ENCODE measurements at regions not wholly inside any gene's neighbourhood (a gene's known extent, or its start where the extent isn't known, plus 50 kb on each side); places are given as distances from the start of the nearest gene placed in this dataset.

DNA sequence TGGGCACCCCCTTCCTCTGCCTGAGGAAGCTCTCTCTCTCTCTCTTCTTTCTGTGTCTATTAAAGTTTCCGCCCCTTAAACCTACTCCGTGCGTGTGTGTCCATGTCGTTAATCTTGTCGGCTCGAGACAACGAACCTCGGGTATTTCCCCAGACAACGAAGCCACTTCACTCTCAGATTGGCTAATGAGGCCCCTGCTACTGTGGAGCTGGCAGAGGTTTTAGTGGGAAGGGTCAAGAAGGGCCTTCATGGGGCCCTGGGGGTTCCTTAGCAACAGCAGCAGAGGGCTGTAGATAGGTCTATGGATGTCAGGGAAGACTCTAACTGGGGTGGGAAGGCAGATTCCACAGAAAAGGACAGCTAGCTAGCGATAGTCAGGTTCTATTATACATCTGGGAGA lies 239.8 kb upstream of the RAB4A start:
- H3K9me2 ChIP-seq (ENCODE audit: insufficient read depth): no peaks in the 10 kb centered on the region
- ChIA-PET POLR2A (ENCODE audit: unreplicated experiment) (no interaction called here), CTCF (no interaction called here)
- no peak overlapping the region for H3K4me2 ChIP-seq
- no peak for DNase-seq
- TF ChIP-seq, protein P1, sequence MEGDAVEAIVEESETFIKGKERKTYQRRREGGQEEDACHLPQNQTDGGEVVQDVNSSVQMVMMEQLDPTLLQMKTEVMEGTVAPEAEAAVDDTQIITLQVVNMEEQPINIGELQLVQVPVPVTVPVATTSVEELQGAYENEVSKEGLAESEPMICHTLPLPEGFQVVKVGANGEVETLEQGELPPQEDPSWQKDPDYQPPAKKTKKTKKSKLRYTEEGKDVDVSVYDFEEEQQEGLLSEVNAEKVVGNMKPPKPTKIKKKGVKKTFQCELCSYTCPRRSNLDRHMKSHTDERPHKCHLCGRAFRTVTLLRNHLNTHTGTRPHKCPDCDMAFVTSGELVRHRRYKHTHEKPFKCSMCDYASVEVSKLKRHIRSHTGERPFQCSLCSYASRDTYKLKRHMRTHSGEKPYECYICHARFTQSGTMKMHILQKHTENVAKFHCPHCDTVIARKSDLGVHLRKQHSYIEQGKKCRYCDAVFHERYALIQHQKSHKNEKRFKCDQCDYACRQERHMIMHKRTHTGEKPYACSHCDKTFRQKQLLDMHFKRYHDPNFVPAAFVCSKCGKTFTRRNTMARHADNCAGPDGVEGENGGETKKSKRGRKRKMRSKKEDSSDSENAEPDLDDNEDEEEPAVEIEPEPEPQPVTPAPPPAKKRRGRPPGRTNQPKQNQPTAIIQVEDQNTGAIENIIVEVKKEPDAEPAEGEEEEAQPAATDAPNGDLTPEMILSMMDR (conservative IDR thresholded peaks at IDR 0.05): no peak
- no peak overlapping the region for H2AFZ ChIP-seq
- no peaks in the 10 kb centered on the region for H3K4me1 ChIP-seq (replicated peaks; ENCODE audit: insufficient read depth)
- intact Hi-C loops (cut with micrococcal nuclease; ENCODE audit: unreplicated experiment): no loop called here
- no peaks in the 10 kb centered on the region for H3F3A ChIP-seq (ENCODE audit: insufficient read depth, low read depth)
- no peaks in the 10 kb centered on the region for H4K20me1 ChIP-seq (ENCODE audit: insufficient read depth)
- H3K27ac ChIP-seq: no peak overlapping the region
- no peaks in the 10 kb centered on the region for H3K36me3 ChIP-seq (ENCODE audit: low read depth)
- no peaks in the 10 kb centered on the region for H3K9me3 ChIP-seq (ENCODE audit: insufficient read depth, low read depth)
- peaks cover 33% of the 10 kb centered on the region; the same call in 1 of the 2 replicates for H3K27me3 ChIP-seq (ENCODE audit: insufficient read depth, low read depth)
- H3K79me2 ChIP-seq (ENCODE audit: low read depth): no peaks in the 10 kb centered on the region
- H3K4me3 ChIP-seq: no peak overlapping the region
- no TSS peak for BruUV-seq (replicated peaks)

DNA sequence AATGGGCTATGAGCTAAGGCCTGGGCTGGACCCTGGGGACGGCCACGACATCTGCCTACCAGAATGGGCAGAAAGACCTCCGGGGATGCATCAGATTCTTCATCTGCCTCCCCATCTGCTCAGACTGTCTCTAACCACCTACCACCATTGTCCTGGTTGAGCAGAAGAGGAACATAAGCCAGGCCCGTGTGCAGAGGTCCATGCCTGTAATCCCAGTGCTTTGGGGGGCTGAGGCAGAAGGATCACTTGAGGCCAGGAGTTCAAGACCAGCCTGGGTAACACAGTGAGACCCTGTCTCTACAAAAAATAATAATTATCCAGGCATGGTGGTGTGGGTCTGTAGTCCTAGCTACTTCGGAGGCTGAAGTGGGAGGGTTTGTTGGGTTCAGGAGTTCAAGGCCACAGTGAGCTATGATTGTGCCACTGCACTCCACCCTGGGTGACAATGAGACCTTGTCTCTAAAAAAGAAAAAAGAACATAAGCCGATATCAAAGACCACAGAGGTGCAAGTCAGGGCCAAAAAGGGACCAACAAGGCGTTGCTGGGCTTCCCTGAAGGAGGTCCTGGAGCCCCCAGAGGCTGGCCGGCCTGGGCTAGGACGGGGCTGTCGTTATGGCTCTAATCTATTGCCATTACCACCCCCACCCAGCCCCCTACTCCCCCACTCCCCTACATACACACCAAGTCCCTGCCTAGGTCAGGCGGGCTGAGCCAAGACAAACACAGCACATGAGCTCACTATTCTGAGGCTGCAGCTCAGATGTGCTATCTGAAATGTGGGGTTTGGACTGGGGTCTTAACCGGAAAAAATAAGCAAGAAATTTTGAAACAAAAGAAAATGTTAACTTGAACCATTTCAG lies 239.2 kb upstream of the RAB4A start:
- no TSS peak for BruUV-seq (replicated peaks)
- no peak overlapping the region for H3K27ac ChIP-seq
- H3K36me3 ChIP-seq (ENCODE audit: low read depth): no peaks in the 10 kb centered on the region
- H3K9me2 ChIP-seq (ENCODE audit: insufficient read depth): no peaks in the 10 kb centered on the region
- no peaks in the 10 kb centered on the region for H3F3A ChIP-seq (ENCODE audit: insufficient read depth, low read depth)
- H4K20me1 ChIP-seq (ENCODE audit: insufficient read depth): no peaks in the 10 kb centered on the region
- intact Hi-C loops (cut with micrococcal nuclease; ENCODE audit: unreplicated experiment): no loop called here
- ChIA-PET CTCF (no interaction called here), POLR2A (ENCODE audit: unreplicated experiment) (no interaction called here)
- H3K4me1 ChIP-seq (replicated peaks; ENCODE audit: insufficient read depth): no peaks in the 10 kb centered on the region
- H3K9me3 ChIP-seq (ENCODE audit: insufficient read depth, low read depth): no peaks in the 10 kb centered on the region
- TF ChIP-seq, protein P1 (conservative IDR thresholded peaks at IDR 0.05): no peak
- TF ChIP-seq EZH2 (IDR thresholded peaks at IDR 0.05; ENCODE audit: low read depth): no peak
- no peak overlapping the region for H2AFZ ChIP-seq
- no peak overlapping the region for H3K4me3 ChIP-seq
- H3K4me2 ChIP-seq: no peak overlapping the region
- H3K79me2 ChIP-seq (ENCODE audit: low read depth): no peaks in the 10 kb centered on the region
- peaks cover 33% of the 10 kb centered on the region; the same call in 1 of the 2 replicates for H3K27me3 ChIP-seq (ENCODE audit: insufficient read depth, low read depth)
- DNase-seq: no peak

DNA sequence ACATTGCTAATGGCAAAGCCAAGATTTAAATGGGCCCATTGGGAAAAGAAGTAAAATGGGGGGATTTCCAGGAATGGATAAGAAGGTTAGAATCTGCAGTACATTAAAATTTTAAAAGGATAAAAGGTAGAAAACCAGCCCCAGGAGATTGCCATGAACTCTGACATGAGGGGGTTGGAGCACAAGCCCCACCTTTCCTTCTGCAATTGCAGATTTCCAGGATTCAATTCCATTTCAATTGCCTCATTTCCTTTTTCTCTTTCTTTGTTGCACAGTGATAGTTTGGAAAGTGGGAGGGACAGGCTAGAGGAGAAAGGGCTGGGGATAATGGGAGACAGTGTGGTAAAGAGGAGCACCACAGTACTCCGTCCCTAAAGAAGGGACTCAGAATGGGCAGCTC lies 238.5 kb upstream of the RAB4A start:
- Histone ChIP-seq H3K9me2 (ENCODE audit: insufficient read depth) (no peaks in the 10 kb centered on the region), H3K36me3 (ENCODE audit: low read depth) (no peaks in the 10 kb centered on the region), H3F3A (ENCODE audit: insufficient read depth, low read depth) (no peaks in the 10 kb centered on the region), H3K79me2 (ENCODE audit: low read depth) (no peaks in the 10 kb centered on the region), H3K27ac (no peak overlapping the region), H3K4me1 (replicated peaks; ENCODE audit: insufficient read depth) (no peaks in the 10 kb centered on the region), H2AFZ (no peak overlapping the region), H3K27me3 (ENCODE audit: insufficient read depth, low read depth) (peaks cover 33% of the 10 kb centered on the region; the same call in 1 of the 2 replicates), H4K20me1 (ENCODE audit: insufficient read depth) (no peaks in the 10 kb centered on the region), H3K4me2 (no peak overlapping the region), H3K9me3 (ENCODE audit: insufficient read depth, low read depth) (no peaks in the 10 kb centered on the region), H3K4me3 (no peak overlapping the region)
- TF ChIP-seq, protein P1 (conservative IDR thresholded peaks at IDR 0.05): no peak
- no peak for TF ChIP-seq EZH2 (IDR thresholded peaks at IDR 0.05; ENCODE audit: low read depth)
- no peak for DNase-seq
- POLR2A ChIA-PET (ENCODE audit: unreplicated experiment): no interaction called here
- intact Hi-C loops (cut with micrococcal nuclease; ENCODE audit: unreplicated experiment): no loop called here
- CTCF ChIA-PET: no interaction called here
- BruUV-seq (replicated peaks): no TSS peak

All from PC-9 (cell line).